Suprapubic skin (tissue), 3 donors: ENCODE measurements at regions not wholly inside any gene's neighbourhood (a gene's known extent, or its start where the extent isn't known, plus 50 kb on each side); places are given as distances from the start of the nearest gene placed in this dataset.

Experiments
- POLR2AphosphoS5 ChIP-seq, 3 donors: sonication (generic); formaldehyde crosslinking; IDR thresholded peaks; one replicate each; pipeline ENCODE4 v1.6.1; 2017; ENCODE audit warnings: antibody characterized with exemption in 3 of 3
- TF ChIP-seq, protein P1 (sequence below), 2 donors: fragments of 200-600 bp in 1 of 2; fragments of 450-650 bp in 1 of 2; sonication (generic) in 1 of 2; IDR thresholded peaks; one replicate each; pipeline ENCODE4 v1.5.1; 2016 to 2019; ENCODE audit warnings: antibody characterized with exemption in 2 of 2, mild to moderate bottlenecking in 1 of 2, moderate library complexity in 1 of 2

DNA sequence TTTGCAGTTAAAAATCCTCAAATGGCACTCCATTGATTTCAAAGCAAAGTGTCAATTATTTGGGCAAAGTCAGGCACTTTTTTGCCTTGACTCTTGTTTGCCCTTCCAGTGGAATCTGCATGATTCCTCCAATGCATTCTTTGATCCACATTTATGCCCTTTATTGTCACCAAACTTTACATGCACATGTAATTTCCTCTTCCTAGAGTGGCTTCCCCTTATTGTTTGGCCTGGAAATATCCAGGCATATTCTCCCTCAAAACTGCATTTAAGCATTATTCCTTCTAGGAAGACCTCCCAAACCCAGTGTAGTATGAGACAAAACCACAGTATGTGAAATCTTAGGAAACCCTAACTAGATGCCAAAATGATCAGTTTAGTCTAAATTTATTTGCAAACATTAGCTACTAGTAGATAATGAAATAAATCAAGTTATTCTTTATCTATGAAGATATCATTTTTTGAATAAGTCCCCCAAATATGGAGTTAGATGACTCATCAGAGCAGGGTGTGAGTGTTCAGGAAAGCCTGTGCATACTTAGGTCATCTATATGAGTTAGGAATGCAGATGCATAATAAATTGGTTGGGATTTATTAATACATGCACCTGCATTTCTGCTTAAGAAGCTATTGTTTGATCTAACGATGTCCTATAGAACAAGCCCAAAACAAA lies 433.3 kb upstream of the TCF4 start:
- TF ChIP-seq, protein P1, sequence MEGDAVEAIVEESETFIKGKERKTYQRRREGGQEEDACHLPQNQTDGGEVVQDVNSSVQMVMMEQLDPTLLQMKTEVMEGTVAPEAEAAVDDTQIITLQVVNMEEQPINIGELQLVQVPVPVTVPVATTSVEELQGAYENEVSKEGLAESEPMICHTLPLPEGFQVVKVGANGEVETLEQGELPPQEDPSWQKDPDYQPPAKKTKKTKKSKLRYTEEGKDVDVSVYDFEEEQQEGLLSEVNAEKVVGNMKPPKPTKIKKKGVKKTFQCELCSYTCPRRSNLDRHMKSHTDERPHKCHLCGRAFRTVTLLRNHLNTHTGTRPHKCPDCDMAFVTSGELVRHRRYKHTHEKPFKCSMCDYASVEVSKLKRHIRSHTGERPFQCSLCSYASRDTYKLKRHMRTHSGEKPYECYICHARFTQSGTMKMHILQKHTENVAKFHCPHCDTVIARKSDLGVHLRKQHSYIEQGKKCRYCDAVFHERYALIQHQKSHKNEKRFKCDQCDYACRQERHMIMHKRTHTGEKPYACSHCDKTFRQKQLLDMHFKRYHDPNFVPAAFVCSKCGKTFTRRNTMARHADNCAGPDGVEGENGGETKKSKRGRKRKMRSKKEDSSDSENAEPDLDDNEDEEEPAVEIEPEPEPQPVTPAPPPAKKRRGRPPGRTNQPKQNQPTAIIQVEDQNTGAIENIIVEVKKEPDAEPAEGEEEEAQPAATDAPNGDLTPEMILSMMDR (IDR thresholded peaks at IDR 0.05), result no peak
- TF ChIP-seq POLR2AphosphoS5 (IDR thresholded peaks at IDR 0.05), result no peak
